ENCODE measurements at regions not wholly inside any gene's neighbourhood (a gene's known extent, or its start where the extent isn't known, plus 50 kb on each side); places are given as distances from the start of the nearest gene placed in this dataset.

GRCh38 chr9:90511711-90512110 lies 130.9 kb downstream of the DIRAS2 start:
- H3K27ac ChIP-seq: no peak overlapping the region
- H3K27me3 ChIP-seq: no peaks in the 10 kb centered on the region
- H3K4me1 ChIP-seq: no peaks in the 10 kb centered on the region
- 77 to 92% methylated on average over 2 to 4 of the region's 6 CpGs for WGBS, 2 donors (ENCODE audit: low coverage in 1 of 2)
- no peak overlapping the region for H3K4me3 ChIP-seq
- ATAC-seq: no peak
- no peaks in the 10 kb centered on the region for H3K36me3 ChIP-seq
- H3K9me3 ChIP-seq: no peaks in the 10 kb centered on the region
- no peak for TF ChIP-seq POLR2A (IDR thresholded peaks at IDR 0.05)
- TF ChIP-seq EP300 (IDR thresholded peaks at IDR 0.05): no peak
- TF ChIP-seq POLR2AphosphoS5 (IDR thresholded peaks at IDR 0.05): no peak
- TF ChIP-seq CTCF (IDR thresholded peaks at IDR 0.05): no peak

GRCh38 chr9:90514877-90515276 lies 127.7 kb downstream of the DIRAS2 start:
- no peak for TF ChIP-seq EP300 (IDR thresholded peaks at IDR 0.05)
- TF ChIP-seq CTCF (IDR thresholded peaks at IDR 0.05): no peak
- no peak for TF ChIP-seq POLR2A (IDR thresholded peaks at IDR 0.05)
- TF ChIP-seq POLR2AphosphoS5 (IDR thresholded peaks at IDR 0.05): no peak
- Histone ChIP-seq H3K9me3 (no peaks in the 10 kb centered on the region), H3K4me3 (no peak overlapping the region), H3K27ac (no peak overlapping the region), H3K36me3 (no peaks in the 10 kb centered on the region), H3K27me3 (no peaks in the 10 kb centered on the region), H3K4me1 (no peaks in the 10 kb centered on the region)
- 87 to 100% methylated on average over 1 to 3 of the region's 3 CpGs for WGBS, 2 donors (ENCODE audit: low coverage in 1 of 2)
- no peak for ATAC-seq

GRCh38 chr9:90515510-90515909 lies 127.1 kb downstream of the DIRAS2 start:
- H3K27me3 ChIP-seq: no peaks in the 10 kb centered on the region
- no peaks in the 10 kb centered on the region for H3K4me1 ChIP-seq
- H3K27ac ChIP-seq: no peak overlapping the region
- no peak overlapping the region for H3K4me3 ChIP-seq
- TF ChIP-seq EP300 (IDR thresholded peaks at IDR 0.05) (no peak), POLR2AphosphoS5 (IDR thresholded peaks at IDR 0.05) (no peak), CTCF (IDR thresholded peaks at IDR 0.05) (no peak), POLR2A (IDR thresholded peaks at IDR 0.05) (no peak)
- no peaks in the 10 kb centered on the region for H3K36me3 ChIP-seq
- H3K9me3 ChIP-seq: no peaks in the 10 kb centered on the region
- WGBS, 2 donors (ENCODE audit: low coverage in 1 of 2): 83% methylated on average over 1 to 5 of the region's 5 CpGs
- ATAC-seq: no peak

- WGBS, 2 donors (ENCODE audit: low coverage in 1 of 2): 35 to 53% methylated on average over 2 of the region's 2 CpGs
- no peak for ATAC-seq
- TF ChIP-seq EP300 (IDR thresholded peaks at IDR 0.05) (no peak), POLR2A (IDR thresholded peaks at IDR 0.05) (no peak), CTCF (IDR thresholded peaks at IDR 0.05) (no peak), POLR2AphosphoS5 (IDR thresholded peaks at IDR 0.05) (no peak)
Measured at GRCh38 chr9:90517103-90517502, 125.5 kb downstream of the DIRAS2 start.

GRCh38 chr9:90521811-90522570 lies 120.6 kb downstream of the DIRAS2 start:
- 59 to 76% methylated on average over 4 to 7 of the region's 7 CpGs for WGBS, 2 donors (ENCODE audit: low coverage in 1 of 2)
- H3K27ac ChIP-seq: no peak overlapping the region
- H3K4me3 ChIP-seq: no peak overlapping the region
- no peak for ATAC-seq
- H3K9me3 ChIP-seq: no peaks in the 10 kb centered on the region
- H3K27me3 ChIP-seq: peaks cover 19% of the 10 kb centered on the region
- no peaks in the 10 kb centered on the region for H3K36me3 ChIP-seq
- H3K4me1 ChIP-seq: no peaks in the 10 kb centered on the region
- no peak for TF ChIP-seq EP300 (IDR thresholded peaks at IDR 0.05)

More at GRCh38 chr9:90517103-90517502, 125.5 kb downstream of the DIRAS2 start:
- no peak overlapping the region for H3K27ac ChIP-seq
- no peaks in the 10 kb centered on the region for H3K9me3 ChIP-seq
- peaks cover 6% of the 10 kb centered on the region for H3K27me3 ChIP-seq
- no peaks in the 10 kb centered on the region for H3K36me3 ChIP-seq
- no peak overlapping the region for H3K4me3 ChIP-seq
- H3K4me1 ChIP-seq: no peaks in the 10 kb centered on the region

Measured in gastroesophageal sphincter (tissue), 4 donors.